ENCODE measurements at regions not wholly inside any gene's neighbourhood (a gene's known extent, or its start where the extent isn't known, plus 50 kb on each side); places are given as distances from the start of the nearest gene placed in this dataset.

DNA sequence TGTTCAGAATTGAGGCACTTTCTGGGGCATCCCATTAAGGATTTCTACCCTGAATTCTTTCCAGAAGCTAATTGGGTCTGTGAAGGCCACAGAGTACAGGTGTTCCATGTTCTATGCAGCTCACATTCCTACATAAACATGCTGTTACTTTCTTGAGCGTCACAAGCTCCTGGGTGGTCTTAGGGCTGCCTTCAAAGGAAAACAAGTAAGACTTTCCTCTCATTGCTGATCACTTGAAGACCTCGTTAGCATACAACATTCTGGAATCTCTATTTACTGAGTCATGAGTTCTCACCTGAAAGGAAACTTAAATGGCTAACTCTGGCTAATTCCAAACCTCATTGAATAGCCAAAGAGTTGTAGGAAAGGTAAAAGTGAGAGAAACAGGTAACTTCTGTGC is 63.0 kb upstream of the HMGA2 start:
- TF ChIP-seq CTCF (conservative IDR thresholded peaks at IDR 0.05) (no peak), EZH2 (IDR thresholded peaks at IDR 0.05; ENCODE audit: low read depth) (no peak)

Measured in PC-9 (cell line).